Colonic mucosa (tissue), 4 donors: ENCODE measurements at regions not wholly inside any gene's neighbourhood (a gene's known extent, or its start where the extent isn't known, plus 50 kb on each side); places are given as distances from the start of the nearest gene placed in this dataset.
"Not testable (repeated sequence)": the region's sequence is repeated elsewhere in the genome, so short reads cannot be mapped to it uniquely, and the experiment has no call there.

Source experiments
- DNase-seq: peaks from one replicate; pipeline ENCODE4 v3.0.0-alpha.2; 2020
- H3K27ac ChIP-seq: fragments of 200-600 bp; one replicate; pipeline ENCODE4 v1.8.0; 2021
- H3K27me3 ChIP-seq: fragments of 200-600 bp; one replicate; pipeline ENCODE4 v1.8.0; 2021
- H3K36me3 ChIP-seq: fragments of 200-600 bp; one replicate; pipeline ENCODE4 v1.8.0; 2021
- H3K4me1 ChIP-seq: fragments of 200-600 bp; one replicate; pipeline ENCODE4 v1.8.0; 2021; ENCODE audit warnings: mild to moderate bottlenecking
- H3K4me3 ChIP-seq: fragments of 200-600 bp; one replicate; pipeline ENCODE4 v1.8.0; 2021
- H3K9ac ChIP-seq, 2 donors: one replicate each; pipeline ENCODE4 v1.7.0; 2013; ENCODE audit warnings: control low read depth in 2 of 2, low read depth in 2 of 2, low read length in 2 of 2
- H3K9me3 ChIP-seq: fragments of 200-600 bp; one replicate; pipeline ENCODE4 v1.8.0; 2021
- intact Hi-C: fragments of 100-400 bp; cut with DNase I; formaldehyde crosslinking; loops from one replicate; pipeline ENCODE4 v1.14.1; 2022
- TF ChIP-seq, protein P1 (sequence below): fragments of 200-600 bp; IDR thresholded peaks from one replicate; pipeline ENCODE4 v1.8.0; 2022; ENCODE audit warnings: antibody characterized with exemption, mild to moderate bottlenecking
- donor health status: healthy.
- donor health status: DM: no; HTN: no; CAD: no.
- donor health status: DM: no; HTN: no; CAD: no.

DNA sequence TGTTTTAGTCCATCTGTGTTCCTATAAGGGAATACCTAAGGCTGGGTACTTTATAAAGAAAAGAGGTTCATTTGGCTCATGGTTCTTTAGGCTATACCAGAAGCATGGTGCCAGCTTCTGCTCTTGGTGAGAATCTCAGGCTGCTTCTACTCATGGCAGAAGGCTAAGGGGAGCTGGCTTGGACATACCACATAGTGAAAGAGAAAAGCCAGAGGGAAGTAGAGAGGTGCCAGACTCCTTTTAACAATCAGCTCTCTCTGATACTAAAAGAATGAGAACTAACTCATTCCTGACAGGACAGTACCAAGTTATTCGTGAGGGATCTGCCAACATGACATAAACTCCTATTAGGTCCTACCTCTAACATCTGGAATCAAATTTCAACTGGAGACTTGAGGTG, 1250.2 kb upstream of the CNTN5 start:
- TF ChIP-seq, protein P1, sequence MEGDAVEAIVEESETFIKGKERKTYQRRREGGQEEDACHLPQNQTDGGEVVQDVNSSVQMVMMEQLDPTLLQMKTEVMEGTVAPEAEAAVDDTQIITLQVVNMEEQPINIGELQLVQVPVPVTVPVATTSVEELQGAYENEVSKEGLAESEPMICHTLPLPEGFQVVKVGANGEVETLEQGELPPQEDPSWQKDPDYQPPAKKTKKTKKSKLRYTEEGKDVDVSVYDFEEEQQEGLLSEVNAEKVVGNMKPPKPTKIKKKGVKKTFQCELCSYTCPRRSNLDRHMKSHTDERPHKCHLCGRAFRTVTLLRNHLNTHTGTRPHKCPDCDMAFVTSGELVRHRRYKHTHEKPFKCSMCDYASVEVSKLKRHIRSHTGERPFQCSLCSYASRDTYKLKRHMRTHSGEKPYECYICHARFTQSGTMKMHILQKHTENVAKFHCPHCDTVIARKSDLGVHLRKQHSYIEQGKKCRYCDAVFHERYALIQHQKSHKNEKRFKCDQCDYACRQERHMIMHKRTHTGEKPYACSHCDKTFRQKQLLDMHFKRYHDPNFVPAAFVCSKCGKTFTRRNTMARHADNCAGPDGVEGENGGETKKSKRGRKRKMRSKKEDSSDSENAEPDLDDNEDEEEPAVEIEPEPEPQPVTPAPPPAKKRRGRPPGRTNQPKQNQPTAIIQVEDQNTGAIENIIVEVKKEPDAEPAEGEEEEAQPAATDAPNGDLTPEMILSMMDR = no peak
- intact Hi-C loops = no loop called here
- no peak overlapping the region for H3K27ac ChIP-seq

DNA sequence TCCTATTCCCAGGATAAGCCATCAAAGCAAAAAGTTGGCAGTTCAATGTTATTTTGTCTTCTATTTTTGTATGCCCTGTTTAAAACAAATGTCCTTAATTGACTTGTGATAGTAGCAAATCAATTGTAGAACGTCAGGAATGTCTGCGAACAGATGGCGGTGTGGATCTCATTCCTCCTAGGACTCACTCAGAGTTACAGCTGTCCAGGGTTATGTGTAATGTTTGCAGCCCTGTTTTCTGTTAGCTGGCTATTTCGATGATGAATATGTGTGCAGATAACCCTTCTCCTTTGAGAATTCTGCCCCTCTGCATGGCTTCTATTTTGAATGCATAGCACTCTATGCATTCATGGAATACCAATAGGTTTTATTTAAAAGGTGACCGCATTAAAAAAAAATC, 1248.0 kb upstream of the CNTN5 start:
- Histone ChIP-seq H3K27me3 (no peaks in the 10 kb centered on the region), H3K9me3 (no peaks in the 10 kb centered on the region), H3K4me1 (no peaks in the 10 kb centered on the region), H3K4me3 (no peak overlapping the region), H3K36me3 (no peaks in the 10 kb centered on the region), H3K9ac (no peak overlapping the region), H3K27ac (no peak overlapping the region)
- intact Hi-C loops = no loop called here
- TF ChIP-seq, protein P1 = no peak
- DNase-seq = no peak

More for the DNA sequence above, 1250.2 kb upstream of the CNTN5 start:
- H3K27me3 ChIP-seq = no peaks in the 10 kb centered on the region
- no peaks in the 10 kb centered on the region for H3K36me3 ChIP-seq
- H3K9me3 ChIP-seq = no peaks in the 10 kb centered on the region
- no peak overlapping the region for H3K9ac ChIP-seq
- H3K4me3 ChIP-seq = no peak overlapping the region
- DNase-seq = no peak
- no peaks in the 10 kb centered on the region for H3K4me1 ChIP-seq

DNA sequence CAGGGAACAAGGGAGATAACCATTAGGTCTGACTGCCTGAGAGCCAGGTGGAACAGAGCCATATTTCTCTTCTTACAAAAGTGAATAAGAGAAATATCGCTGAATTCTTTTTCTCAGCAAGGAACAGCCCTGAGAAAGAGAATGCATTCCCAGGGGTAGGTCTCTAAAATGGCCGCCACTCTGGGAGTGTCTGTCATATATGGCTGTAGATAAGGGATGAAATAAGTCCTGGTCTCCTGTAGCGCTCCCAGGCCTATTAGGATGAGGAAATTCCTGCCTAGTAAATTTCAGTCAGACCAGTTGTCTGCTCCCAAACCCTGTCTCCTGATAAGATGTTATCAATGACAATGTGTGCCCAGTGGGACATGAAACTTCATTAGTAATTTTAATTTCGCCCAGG, 1236.4 kb upstream of the CNTN5 start:
- H3K36me3 ChIP-seq, H3K27ac ChIP-seq, H3K27me3 ChIP-seq, DNase-seq, H3K9ac ChIP-seq, H3K4me3 ChIP-seq, H3K9me3 ChIP-seq, H3K4me1 ChIP-seq, intact Hi-C loops: not testable (repeated sequence)

DNA sequence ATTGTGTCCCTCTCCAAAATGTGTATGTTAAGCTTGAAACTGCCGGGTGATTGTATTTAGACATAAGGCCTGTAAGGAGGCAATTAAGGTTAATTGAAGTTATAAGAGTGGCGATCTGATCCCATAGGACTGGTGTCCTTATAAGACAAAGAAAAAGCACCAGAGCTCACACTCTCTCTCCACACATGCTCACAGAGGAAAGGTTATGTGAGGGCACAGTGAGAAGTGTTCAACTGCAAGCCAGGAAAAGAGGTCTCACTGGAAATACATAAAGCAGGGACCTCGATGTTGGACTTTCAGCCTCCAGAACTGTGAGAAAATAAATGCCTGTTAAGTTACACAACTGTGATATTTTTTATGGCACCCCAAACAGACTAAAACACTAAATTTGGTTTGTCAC, 1233.8 kb upstream of the CNTN5 start:
- no peaks in the 10 kb centered on the region for H3K4me1 ChIP-seq
- no peaks in the 10 kb centered on the region for H3K27me3 ChIP-seq
- H3K27ac ChIP-seq = no peak overlapping the region
- TF ChIP-seq, protein P1 = no peak
- no peak overlapping the region for H3K9ac ChIP-seq
- DNase-seq = no peak
- H3K36me3 ChIP-seq = no peaks in the 10 kb centered on the region
- intact Hi-C loops = no loop called here
- H3K9me3 ChIP-seq = no peaks in the 10 kb centered on the region
- no peak overlapping the region for H3K4me3 ChIP-seq

DNA sequence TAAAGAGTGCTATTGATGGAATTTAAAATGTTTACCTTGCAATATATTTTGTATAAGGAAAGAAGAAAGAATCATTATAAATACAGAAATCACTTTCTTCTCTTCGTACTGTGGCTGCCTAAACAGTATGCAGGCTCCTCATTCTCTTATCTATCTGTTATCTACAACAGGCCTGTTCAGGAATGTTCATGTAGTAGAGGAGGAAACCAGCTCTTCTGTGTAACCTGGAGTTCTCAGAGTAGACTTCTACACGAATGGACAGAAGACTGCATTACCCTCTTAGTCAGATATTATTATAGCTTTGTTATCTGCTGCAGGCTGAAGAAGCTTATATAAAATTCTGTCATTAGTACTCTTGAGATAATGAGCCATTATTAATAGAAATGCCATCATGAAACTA, 1225.9 kb upstream of the CNTN5 start:
- H3K4me3 ChIP-seq = no peak overlapping the region
- no peaks in the 10 kb centered on the region for H3K9me3 ChIP-seq
- intact Hi-C loops = no loop called here
- DNase-seq = no peak
- no peaks in the 10 kb centered on the region for H3K36me3 ChIP-seq
- no peak overlapping the region for H3K27ac ChIP-seq
- H3K9ac ChIP-seq = no peak overlapping the region
- H3K27me3 ChIP-seq = no peaks in the 10 kb centered on the region
- TF ChIP-seq, protein P1 = no peak
- H3K4me1 ChIP-seq = no peaks in the 10 kb centered on the region

DNA sequence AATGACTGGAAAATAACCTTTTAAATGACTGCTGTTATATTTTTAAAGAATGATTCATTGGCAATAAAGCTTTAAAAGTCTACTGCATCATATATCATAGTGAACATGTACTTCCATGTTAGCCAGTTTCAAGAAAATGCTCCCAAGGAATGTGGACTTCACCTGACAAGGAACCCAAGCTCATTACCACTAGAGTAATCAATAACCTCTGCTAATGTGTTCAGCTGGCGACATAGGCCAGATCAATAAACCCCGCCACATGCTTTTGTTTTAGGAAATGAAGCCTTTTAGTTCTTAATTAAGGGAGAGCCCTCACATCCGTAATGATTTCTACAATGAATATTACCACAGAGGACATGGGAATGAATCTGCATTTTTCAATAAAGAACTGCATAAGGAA, 1219.9 kb upstream of the CNTN5 start:
- TF ChIP-seq, protein P1 = no peak

More for the DNA sequence above, 1219.9 kb upstream of the CNTN5 start:
- no peaks in the 10 kb centered on the region for H3K36me3 ChIP-seq
- H3K27me3 ChIP-seq = no peaks in the 10 kb centered on the region
- no peak overlapping the region for H3K9ac ChIP-seq
- DNase-seq = no peak
- peaks cover 5% of the 10 kb centered on the region for H3K9me3 ChIP-seq
- intact Hi-C loops = no loop called here
- H3K27ac ChIP-seq = no peak overlapping the region
- H3K4me1 ChIP-seq = no peaks in the 10 kb centered on the region
- H3K4me3 ChIP-seq = no peak overlapping the region
